ENCODE measurements at regions not wholly inside any gene's neighbourhood (a gene's known extent, or its start where the extent isn't known, plus 50 kb on each side); places are given as distances from the start of the nearest gene placed in this dataset.

DNA sequence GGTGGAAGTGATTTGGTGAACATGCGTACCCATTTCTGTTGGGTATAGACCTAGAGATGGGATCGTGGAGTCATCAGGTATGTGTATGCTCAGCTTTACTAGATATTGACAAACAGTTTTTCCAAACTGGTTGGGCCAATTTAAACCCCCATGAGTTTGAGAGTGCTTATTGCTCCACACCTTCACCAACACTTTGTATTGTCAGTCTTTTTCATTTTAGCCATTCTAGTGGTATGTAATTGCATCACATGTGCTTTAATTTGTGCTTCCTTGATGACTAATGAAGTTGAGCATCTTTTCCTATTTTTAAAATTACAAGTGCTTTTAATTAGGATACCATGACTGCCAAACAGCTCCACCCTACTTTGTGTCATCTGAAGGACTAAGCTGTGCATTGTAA is 158.9 kb upstream of the AKIRIN2 start:
- no peaks in the 10 kb centered on the region for H3K4me1 Mint-ChIP-seq
- peaks cover 11% of the 10 kb centered on the region for H3K27me3 Mint-ChIP-seq
- no peaks in the 10 kb centered on the region for H3K36me3 Mint-ChIP-seq (ENCODE audit: insufficient read depth)
- peaks cover 5% of the 10 kb centered on the region for H3K9me3 Mint-ChIP-seq
- no peak overlapping the region for H3K4me3 Mint-ChIP-seq
- no peak overlapping the region for H3K27ac Mint-ChIP-seq (ENCODE audit: low read depth)
- DNase-seq (ENCODE audit: low spot score in 2 of 2) (no peak), ATAC-seq (replicated peaks; ENCODE audit: extremely low read depth, poor library complexity, severe bottlenecking) (no peak)

DNA sequence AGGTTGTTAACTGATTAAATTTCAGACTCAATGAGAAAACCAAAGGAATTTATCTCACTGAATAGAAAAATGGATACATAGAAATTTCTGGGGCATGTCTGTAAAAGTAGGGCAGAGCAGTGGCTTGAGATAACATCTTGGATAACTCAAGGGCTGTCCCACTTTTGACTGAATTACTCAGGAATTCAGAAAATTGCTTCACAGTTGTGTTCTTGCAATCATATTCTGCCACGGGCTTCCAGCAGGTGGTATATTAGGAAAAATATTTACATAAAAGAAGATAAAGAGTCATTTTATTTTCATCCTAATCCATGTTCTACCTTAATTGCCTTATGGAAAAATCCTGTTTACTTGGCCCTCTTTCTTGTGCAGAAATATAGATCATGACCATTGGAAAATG is 156.4 kb upstream of the AKIRIN2 start:
- no peak for ATAC-seq (replicated peaks; ENCODE audit: extremely low read depth, poor library complexity, severe bottlenecking)
- H3K4me3 Mint-ChIP-seq, result no peak overlapping the region
- no peak overlapping the region for H3K27ac Mint-ChIP-seq (ENCODE audit: low read depth)

DNA sequence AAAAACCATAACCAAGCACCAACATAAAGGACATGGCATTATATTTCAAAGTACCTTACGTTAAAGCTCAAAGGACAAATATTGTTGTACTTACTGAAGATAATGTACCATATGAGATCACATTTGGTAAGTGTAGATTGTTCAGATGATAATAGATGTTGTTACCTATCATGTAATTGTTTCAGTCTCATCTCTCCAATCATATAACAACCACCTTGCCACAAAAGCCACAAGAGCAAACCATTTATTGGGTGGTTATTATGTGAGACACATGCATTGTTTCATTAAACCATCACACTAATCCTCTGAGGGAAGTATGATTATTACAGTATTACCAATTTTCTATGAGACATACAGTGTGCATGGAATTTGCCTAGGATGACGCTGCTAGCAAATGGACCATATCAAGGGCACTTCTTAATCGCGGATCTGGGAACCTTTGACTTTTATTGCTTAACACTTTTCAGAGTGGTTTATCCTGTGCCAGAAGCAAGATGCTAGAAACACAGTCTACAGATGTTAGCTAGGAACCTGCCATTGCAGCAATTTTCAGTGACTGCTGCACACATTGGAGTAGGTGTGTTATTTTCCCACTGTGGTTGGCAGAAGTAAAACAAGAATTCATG is 149.8 kb upstream of the AKIRIN2 start:
- H3K36me3 Mint-ChIP-seq (ENCODE audit: insufficient read depth), result no peaks in the 10 kb centered on the region
- H3K27ac Mint-ChIP-seq (ENCODE audit: low read depth), result no peak overlapping the region
- no peaks in the 10 kb centered on the region for H3K27me3 Mint-ChIP-seq
- no peak overlapping the region for H3K4me3 Mint-ChIP-seq
- H3K9me3 Mint-ChIP-seq, result no peaks in the 10 kb centered on the region
- peaks cover 13% of the 10 kb centered on the region for H3K4me1 Mint-ChIP-seq
- no peak for DNase-seq (ENCODE audit: low spot score in 2 of 2)
- ATAC-seq (replicated peaks; ENCODE audit: extremely low read depth, poor library complexity, severe bottlenecking), result peak; percentile 73

More for the DNA sequence above, 156.4 kb upstream of the AKIRIN2 start:
- peaks cover 5% of the 10 kb centered on the region for H3K9me3 Mint-ChIP-seq
- no peak for DNase-seq (ENCODE audit: low spot score in 2 of 2)
- no peaks in the 10 kb centered on the region for H3K36me3 Mint-ChIP-seq (ENCODE audit: insufficient read depth)
- H3K27me3 Mint-ChIP-seq, result peaks cover 5% of the 10 kb centered on the region
- no peaks in the 10 kb centered on the region for H3K4me1 Mint-ChIP-seq

DNA sequence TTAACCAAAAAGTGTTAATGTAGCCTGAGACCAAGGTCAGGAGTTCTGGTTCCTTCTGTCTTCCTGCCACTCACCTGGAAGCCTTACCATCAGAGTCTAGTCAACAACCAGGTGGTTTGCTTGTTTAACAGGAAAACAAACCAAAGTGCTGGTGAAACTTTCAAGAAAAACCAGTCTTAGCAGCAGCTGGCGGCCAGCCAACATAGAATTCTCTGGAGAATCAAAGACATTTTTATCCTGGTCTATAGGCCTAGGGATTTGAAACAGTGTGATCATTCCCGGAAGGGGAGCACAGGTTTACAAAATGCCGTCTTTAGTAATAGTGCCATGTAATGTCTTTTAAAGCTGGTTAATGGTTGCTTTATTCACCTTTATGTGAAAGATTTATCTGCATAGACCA is 146.6 kb upstream of the AKIRIN2 start:
- Mint-ChIP-seq H3K9me3 (no peaks in the 10 kb centered on the region), H3K27me3 (no peaks in the 10 kb centered on the region)

DNA sequence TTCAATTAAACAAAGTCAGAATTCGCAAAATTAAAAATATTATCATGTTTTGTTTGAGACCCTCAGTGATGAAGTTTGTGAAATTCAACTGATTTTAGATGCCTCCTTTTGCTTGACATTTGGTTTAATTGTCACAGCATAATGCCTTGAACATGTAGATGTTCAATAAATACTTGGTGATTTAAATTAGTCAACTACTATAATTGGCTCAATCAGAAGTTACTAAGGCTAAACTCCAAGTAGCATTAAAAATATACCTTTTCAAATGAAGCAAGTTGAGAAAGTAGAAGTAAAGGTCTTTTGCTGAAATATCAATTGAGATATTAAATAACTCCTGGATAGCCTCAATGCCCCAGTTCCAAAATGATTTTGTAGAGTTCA is 145.8 kb upstream of the AKIRIN2 start:
- no peak overlapping the region for H3K4me3 Mint-ChIP-seq
- H3K4me1 Mint-ChIP-seq, result peaks cover 13% of the 10 kb centered on the region
- DNase-seq (ENCODE audit: low spot score in 2 of 2), result no peak
- no peaks in the 10 kb centered on the region for H3K36me3 Mint-ChIP-seq (ENCODE audit: insufficient read depth)
- H3K27ac Mint-ChIP-seq (ENCODE audit: low read depth), result no peak overlapping the region
- H3K9me3 Mint-ChIP-seq, result no peaks in the 10 kb centered on the region
- no peaks in the 10 kb centered on the region for H3K27me3 Mint-ChIP-seq
- ATAC-seq (replicated peaks; ENCODE audit: extremely low read depth, poor library complexity, severe bottlenecking), result no peak

More for the DNA sequence above, 146.6 kb upstream of the AKIRIN2 start:
- no peak overlapping the region for H3K27ac Mint-ChIP-seq (ENCODE audit: low read depth)
- H3K4me1 Mint-ChIP-seq, result peaks cover 13% of the 10 kb centered on the region
- DNase-seq (ENCODE audit: low spot score in 2 of 2) (no peak), ATAC-seq (replicated peaks; ENCODE audit: extremely low read depth, poor library complexity, severe bottlenecking) (no peak)
- no peak overlapping the region for H3K4me3 Mint-ChIP-seq
- H3K36me3 Mint-ChIP-seq (ENCODE audit: insufficient read depth), result no peaks in the 10 kb centered on the region

DNA sequence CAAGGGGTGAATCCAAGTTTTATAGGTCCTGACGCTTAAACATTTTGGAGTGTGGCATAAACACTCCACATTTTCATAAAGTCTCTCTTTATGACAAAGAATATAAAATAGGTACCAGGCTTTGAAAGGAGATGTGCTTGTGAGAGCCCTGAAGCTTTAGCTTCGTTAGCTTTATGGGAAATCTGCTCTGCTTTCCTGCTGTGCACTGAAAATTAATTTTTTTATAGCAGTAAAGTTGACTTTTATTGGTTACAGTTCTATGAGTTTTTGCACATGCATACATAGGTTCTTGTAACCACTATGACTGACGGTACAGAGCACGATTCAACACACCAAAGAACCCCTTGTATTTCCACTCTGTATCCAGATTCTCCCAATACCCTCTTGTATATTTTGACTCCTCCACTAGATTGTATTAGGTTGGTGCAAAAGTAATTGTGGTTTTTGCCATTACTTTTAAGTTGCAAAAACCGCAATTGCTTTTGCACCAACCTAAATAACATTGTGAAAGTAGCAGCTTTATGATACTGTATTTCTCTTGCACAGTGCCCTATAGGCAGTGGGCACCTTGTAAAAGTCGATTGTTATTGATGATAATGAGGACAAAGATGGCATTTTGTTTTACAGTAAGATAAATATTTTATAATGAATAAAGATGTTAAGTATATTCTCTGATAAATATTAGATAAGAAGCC is 145.2 kb upstream of the AKIRIN2 start:
- no peak overlapping the region for H3K27ac Mint-ChIP-seq (ENCODE audit: low read depth)
- DNase-seq (ENCODE audit: low spot score in 2 of 2) (no peak), ATAC-seq (replicated peaks; ENCODE audit: extremely low read depth, poor library complexity, severe bottlenecking) (no peak)
- H3K27me3 Mint-ChIP-seq, result no peaks in the 10 kb centered on the region
- no peak overlapping the region for H3K4me3 Mint-ChIP-seq
- H3K9me3 Mint-ChIP-seq, result no peaks in the 10 kb centered on the region
- no peaks in the 10 kb centered on the region for H3K36me3 Mint-ChIP-seq (ENCODE audit: insufficient read depth)
- H3K4me1 Mint-ChIP-seq, result peaks cover 13% of the 10 kb centered on the region

DNA sequence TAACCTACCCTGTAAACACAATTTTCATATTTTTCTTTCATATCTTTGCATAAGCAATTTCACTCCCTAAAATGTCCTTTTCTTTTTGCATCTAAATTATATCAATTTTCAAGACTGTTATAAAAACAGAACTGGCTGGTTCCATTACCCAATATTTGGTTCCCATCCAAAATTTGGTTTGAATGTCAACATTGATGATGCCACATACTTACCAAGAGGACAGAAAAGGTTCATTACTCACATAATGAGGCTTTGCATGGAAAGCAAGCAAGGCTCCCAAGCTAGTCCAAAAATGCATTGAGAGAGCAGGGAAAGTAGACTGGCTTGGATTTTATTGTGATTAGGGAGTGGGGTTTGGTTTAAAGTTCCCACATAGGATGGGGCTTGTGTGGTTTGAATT is 144.4 kb upstream of the AKIRIN2 start:
- DNase-seq (ENCODE audit: low spot score in 2 of 2), result no peak
- no peak overlapping the region for H3K4me3 Mint-ChIP-seq
- no peaks in the 10 kb centered on the region for H3K36me3 Mint-ChIP-seq (ENCODE audit: insufficient read depth)
- H3K27ac Mint-ChIP-seq (ENCODE audit: low read depth), result no peak overlapping the region
- H3K27me3 Mint-ChIP-seq, result no peaks in the 10 kb centered on the region
- no peak for ATAC-seq (replicated peaks; ENCODE audit: extremely low read depth, poor library complexity, severe bottlenecking)
- H3K4me1 Mint-ChIP-seq, result peaks cover 6% of the 10 kb centered on the region
- H3K9me3 Mint-ChIP-seq, result no peaks in the 10 kb centered on the region

DNA sequence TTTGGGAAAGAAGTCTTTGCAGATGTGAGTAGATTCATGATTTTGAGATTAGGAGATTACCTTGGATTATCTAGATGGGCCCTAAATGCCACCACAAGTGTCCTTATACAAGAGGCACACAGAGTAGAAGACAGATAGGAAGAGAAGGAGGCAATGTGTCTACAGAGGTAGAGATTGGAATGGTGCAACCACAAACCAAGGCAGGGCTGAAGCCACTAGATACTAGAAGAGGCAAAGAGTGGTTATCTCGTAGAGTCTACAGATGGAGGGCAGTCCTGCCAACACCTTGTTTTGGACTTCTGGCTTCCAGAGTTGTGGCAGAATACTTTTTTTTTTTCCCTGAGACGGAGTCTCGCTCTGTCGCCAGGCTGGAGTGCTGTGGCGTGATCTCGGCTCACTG is 138.3 kb upstream of the AKIRIN2 start:
- Mint-ChIP-seq H3K27ac (ENCODE audit: low read depth) (no peak overlapping the region), H3K4me1 (no peaks in the 10 kb centered on the region), H3K27me3 (peaks cover 9% of the 10 kb centered on the region), H3K36me3 (ENCODE audit: insufficient read depth) (no peaks in the 10 kb centered on the region), H3K9me3 (no peaks in the 10 kb centered on the region), H3K4me3 (no peak overlapping the region)
- ATAC-seq (replicated peaks; ENCODE audit: extremely low read depth, poor library complexity, severe bottlenecking) (no peak), DNase-seq (ENCODE audit: low spot score in 2 of 2) (no peak)

DNA sequence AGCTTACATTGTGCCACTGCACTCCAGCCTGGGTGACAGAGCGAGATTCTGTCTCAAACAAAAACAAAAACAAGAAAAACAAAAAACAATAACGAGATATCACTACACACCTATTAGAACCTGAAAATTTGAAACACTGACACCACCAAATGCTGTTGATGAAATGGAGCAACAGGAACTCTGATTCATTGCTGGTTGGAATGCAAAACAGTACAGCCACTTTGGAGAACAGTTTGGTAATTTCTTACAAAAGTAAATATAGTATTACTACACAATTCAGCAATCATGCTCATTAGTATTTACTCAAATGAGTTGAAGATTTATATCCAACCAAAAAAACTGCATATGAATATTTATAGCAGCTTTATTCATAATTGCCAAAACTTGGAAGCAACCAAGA is 135.8 kb upstream of the AKIRIN2 start:
- DNase-seq (ENCODE audit: low spot score in 2 of 2) (no peak), ATAC-seq (replicated peaks; ENCODE audit: extremely low read depth, poor library complexity, severe bottlenecking) (no peak)
- no peaks in the 10 kb centered on the region for H3K36me3 Mint-ChIP-seq (ENCODE audit: insufficient read depth)
- H3K4me1 Mint-ChIP-seq, result no peaks in the 10 kb centered on the region
- peaks cover 9% of the 10 kb centered on the region for H3K27me3 Mint-ChIP-seq
- H3K27ac Mint-ChIP-seq (ENCODE audit: low read depth), result no peak overlapping the region
- no peaks in the 10 kb centered on the region for H3K9me3 Mint-ChIP-seq
- H3K4me3 Mint-ChIP-seq, result no peak overlapping the region

DNA sequence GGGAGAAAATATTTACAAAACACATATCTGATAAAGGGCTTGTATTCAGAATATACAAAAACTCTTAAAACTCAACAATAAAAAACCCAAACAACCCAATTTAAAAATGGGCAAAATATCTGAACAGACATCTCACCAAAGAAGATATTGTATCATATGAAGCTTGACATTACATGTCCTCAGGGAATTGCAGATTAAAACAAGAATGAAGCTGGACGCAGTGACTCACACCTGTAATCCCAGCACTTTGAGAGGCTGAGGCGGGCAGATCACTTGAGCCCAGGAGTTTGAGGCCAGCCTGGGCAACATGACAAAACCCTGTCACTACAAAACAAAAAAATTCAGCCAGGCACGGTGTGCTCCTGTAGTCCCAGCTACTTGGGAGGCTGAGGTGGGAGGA is 135.4 kb upstream of the AKIRIN2 start:
- Mint-ChIP-seq H3K9me3 (no peaks in the 10 kb centered on the region), H3K4me3 (no peak overlapping the region), H3K4me1 (peaks cover 2% of the 10 kb centered on the region), H3K36me3 (ENCODE audit: insufficient read depth) (no peaks in the 10 kb centered on the region), H3K27ac (ENCODE audit: low read depth) (no peak overlapping the region), H3K27me3 (peaks cover 9% of the 10 kb centered on the region)
- DNase-seq (ENCODE audit: low spot score in 2 of 2), result no peak
- no peak for ATAC-seq (replicated peaks; ENCODE audit: extremely low read depth, poor library complexity, severe bottlenecking)

DNA sequence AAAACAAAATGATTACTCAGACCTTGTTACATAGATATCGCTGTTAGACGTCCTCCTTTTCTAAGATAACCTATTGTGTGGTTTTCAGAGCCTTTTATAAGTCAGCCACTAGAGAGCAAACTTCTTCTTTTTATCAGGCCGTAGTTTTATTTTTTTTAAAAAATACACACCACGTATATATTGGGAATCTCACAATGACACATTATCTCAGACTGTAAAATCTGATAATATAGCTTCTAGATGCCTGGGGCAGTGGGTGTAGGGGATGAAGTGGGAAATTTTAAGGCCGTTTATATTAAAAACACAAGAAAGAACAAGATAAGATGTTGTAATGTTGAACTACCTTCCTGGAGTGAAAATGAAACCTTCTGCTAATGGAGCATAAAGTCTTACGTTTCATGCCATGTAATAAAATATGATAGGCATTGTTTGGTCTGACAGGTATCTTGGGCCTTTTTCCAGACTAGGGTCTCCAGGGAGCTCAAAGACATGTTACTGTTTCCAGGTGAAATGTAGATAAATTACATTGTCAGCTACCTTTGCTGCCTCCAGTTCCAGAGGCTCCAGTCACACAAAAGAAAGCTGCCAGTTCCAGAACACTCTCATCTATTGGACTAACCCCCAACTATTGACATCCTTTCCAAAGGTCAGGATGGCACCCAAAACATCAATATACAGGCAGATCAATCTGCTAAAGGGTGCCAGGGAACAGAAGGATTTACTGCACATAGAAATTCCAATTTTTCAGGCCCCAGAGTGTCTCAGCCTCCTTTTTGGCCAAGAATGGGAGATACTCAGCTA is 130.2 kb upstream of the AKIRIN2 start:
- no peaks in the 10 kb centered on the region for H3K9me3 Mint-ChIP-seq
- ATAC-seq (replicated peaks; ENCODE audit: extremely low read depth, poor library complexity, severe bottlenecking) (peak; percentile 63), DNase-seq (ENCODE audit: low spot score in 2 of 2) (no peak)
- peak overlapping the region; percentile 80 for H3K4me3 Mint-ChIP-seq
- peaks cover 7% of the 10 kb centered on the region for H3K27me3 Mint-ChIP-seq
- H3K27ac Mint-ChIP-seq (ENCODE audit: low read depth), result peak overlapping the region; percentile 95
- no peaks in the 10 kb centered on the region for H3K36me3 Mint-ChIP-seq (ENCODE audit: insufficient read depth)
- peaks cover 8% of the 10 kb centered on the region for H3K4me1 Mint-ChIP-seq

DNA sequence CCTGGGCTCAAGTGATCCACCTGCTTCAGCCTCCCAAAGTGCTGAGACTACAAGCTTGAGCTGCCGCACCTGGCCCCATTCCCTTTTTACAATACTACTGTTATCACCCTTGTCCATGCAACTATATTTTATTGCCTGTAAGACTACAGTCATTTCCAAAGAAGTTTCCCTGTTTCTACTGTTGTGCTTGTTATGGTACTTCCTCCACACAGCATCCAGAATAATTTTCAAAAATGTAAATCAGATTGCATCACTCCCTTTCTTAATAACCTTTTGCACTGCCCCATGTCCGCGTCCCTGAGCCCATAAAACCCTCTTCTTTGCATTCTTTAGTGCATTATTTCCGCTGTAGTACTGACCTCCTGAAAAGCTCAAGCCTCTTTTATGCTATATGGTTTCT is 128.9 kb upstream of the AKIRIN2 start:
- Mint-ChIP-seq H3K4me1 (peaks cover 14% of the 10 kb centered on the region), H3K4me3 (no peak overlapping the region), H3K9me3 (no peaks in the 10 kb centered on the region), H3K27me3 (peaks cover 7% of the 10 kb centered on the region), H3K27ac (ENCODE audit: low read depth) (no peak overlapping the region), H3K36me3 (ENCODE audit: insufficient read depth) (no peaks in the 10 kb centered on the region)
- no peak for ATAC-seq (replicated peaks; ENCODE audit: extremely low read depth, poor library complexity, severe bottlenecking)
- DNase-seq (ENCODE audit: low spot score in 2 of 2), result no peak

DNA sequence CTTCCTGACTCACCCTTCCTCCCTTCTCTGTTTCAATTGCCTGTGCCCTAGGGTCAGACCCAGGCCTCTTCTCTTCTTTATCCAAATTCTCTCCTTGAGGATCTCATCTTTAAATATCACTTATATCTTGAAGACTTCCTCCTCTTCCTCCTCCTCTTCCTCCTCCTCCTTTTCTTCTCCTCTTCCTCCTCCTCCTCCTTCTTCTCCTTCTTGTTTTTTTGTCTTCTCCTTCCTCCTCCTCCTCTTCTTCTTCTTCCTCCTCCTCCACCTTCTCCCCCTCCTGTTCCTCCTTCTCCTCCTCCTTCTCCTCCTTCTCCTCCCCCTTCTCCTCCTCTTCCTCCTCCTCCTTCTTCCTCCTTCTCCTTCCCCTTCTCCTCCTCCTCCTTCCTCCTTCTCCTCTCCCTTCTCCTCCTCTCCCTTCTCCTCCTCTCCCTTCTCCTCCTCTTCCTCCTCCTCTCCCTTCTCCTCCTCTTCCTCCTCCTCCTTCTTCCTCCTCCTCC is 127.6 kb upstream of the AKIRIN2 start:
- no peak for DNase-seq (ENCODE audit: low spot score in 2 of 2)
- H3K4me3 Mint-ChIP-seq, result no peak overlapping the region
- no peak for ATAC-seq (replicated peaks; ENCODE audit: extremely low read depth, poor library complexity, severe bottlenecking)
- H3K27me3 Mint-ChIP-seq, result peaks cover 7% of the 10 kb centered on the region
- H3K27ac Mint-ChIP-seq (ENCODE audit: low read depth), result peak overlapping the region; percentile 9
- H3K9me3 Mint-ChIP-seq, result no peaks in the 10 kb centered on the region
- no peaks in the 10 kb centered on the region for H3K36me3 Mint-ChIP-seq (ENCODE audit: insufficient read depth)
- peaks cover 25% of the 10 kb centered on the region for H3K4me1 Mint-ChIP-seq

Measured in central memory CD8-positive, alpha-beta T cell (primary cell).